Heart right ventricle (tissue), 16 donors: ENCODE measurements at regions not wholly inside any gene's neighbourhood (a gene's known extent, or its start where the extent isn't known, plus 50 kb on each side); places are given as distances from the start of the nearest gene placed in this dataset.

Experiments
- ATAC-seq, 8 donors: fragments of 200-7000 bp; cut with Tn5 transposase; one replicate each; pipeline ENCODE4 v1.9.1; 2020; ENCODE audit warnings: mild to moderate bottlenecking in 8 of 8, moderate library complexity in 8 of 8, moderate number of reproducible peaks in 1 of 8
- DNase-seq, 2 donors: peaks; one replicate each; pipeline ENCODE4 v3.0.0-alpha.2; 2020
- H3K27ac ChIP-seq, 10 donors: fragments of 200-600 bp; sonication (generic) in 2 of 10; one replicate each; pipeline versions ENCODE4 v1.5.0 to v1.8.0; 2020 to 2022; ENCODE audit warnings: mild to moderate bottlenecking in 3 of 10
- H3K27me3 ChIP-seq, 7 donors: fragments of 200-600 bp; one replicate each; pipeline ENCODE4 v1.8.0; 2021 to 2022; ENCODE audit warnings: mild to moderate bottlenecking in 2 of 7
- H3K36me3 ChIP-seq, 9 donors: fragments of 200-600 bp; sonication (generic) in 1 of 9; one replicate each; pipeline versions ENCODE4 v1.5.0 to v1.8.0; 2020 to 2022; ENCODE audit warnings: mild to moderate bottlenecking in 2 of 9
- H3K4me1 ChIP-seq, 9 donors: fragments of 200-600 bp; sonication (generic) in 1 of 9; one replicate each; pipeline versions ENCODE4 v1.5.0 to v1.8.0; 2020 to 2022; ENCODE audit warnings: mild to moderate bottlenecking in 4 of 9
- H3K4me3 ChIP-seq, 10 donors: fragments of 200-600 bp; sonication (generic) in 2 of 10; one replicate each; pipeline versions ENCODE4 v1.5.0 to v1.8.0; 2020 to 2022; ENCODE audit warnings: mild to moderate bottlenecking in 7 of 10, moderate library complexity in 2 of 10
- H3K9me3 ChIP-seq, 11 donors: fragments of 200-600 bp in 10 of 11; sonication (generic) in 2 of 11; one replicate each; pipeline versions ENCODE4 v1.5.0 to v1.8.0; 2013 to 2022; ENCODE audit warnings: mild to moderate bottlenecking in 2 of 11, control low read depth in 1 of 11, moderate library complexity in 1 of 11
- CTCF ChIP-seq, 9 donors: fragments of 200-600 bp; sonication (generic) in 2 of 9; IDR thresholded peaks; one replicate each; pipeline versions ENCODE4 v1.5.0 to v1.8.0; 2021 to 2022; ENCODE audit warnings: antibody characterized with exemption in 9 of 9, mild to moderate bottlenecking in 5 of 9, moderate library complexity in 1 of 9
- WGBS, 2 donors: extraction: QIAGEN DNeasy Blood & Tissue Kit; methylation state at CpG; one replicate each; pipeline ENCODE4 v1.1.7; 2013; ENCODE audit warnings: inconsistent platforms in 1 of 2; 5-methylcytosine and 5-hydroxymethylcytosine counted together
- intact Hi-C, 10 donors: fragments of 100-400 bp; cut with DNase I; formaldehyde crosslinking; loops; one replicate each; pipeline versions ENCODE4 v1.11.1 to v1.14.2; 2022
- donor health status: Arrhythmogenic right ventricular cardiomyopathy.
- donor health status: ischemic (EF 13 %, LVEDD 7.1; RV severe dilation, severe dysfunction).
- donor health status: healthy with polysubstance abuse.
- donor health status: DM: no; HTN: yes; CAD: no.
- donor health status: DM: no; HTN: no; CAD: no.
- donor health status: ischemic (EF 25% LVEDD 6.9; RV normal size, moderate dysfunction).
- donor health status: ischemic (EF 25% LVEDD 5.7; RV mildly dilated, moderate dysfunction).
- donor health status: healthy.
- donor health status: DM: yes; HTN: yes; CAD: no.
- donor health status: Ischemic cardiomyopathy.
- donor health status: ischemic (EF 35%, LVEDD 5.7; RV mildly dilated, moderate dysfunction).
- donor health status: nonischemic (EF 11% LVEDD 7.7; RV severe dilation, severe dysfunction).
- donor health status: DM: yes; HTN: yes; CAD: no.
- donor health status: PGD.
- donor health status: ischemic (EF 29% LVEDD 5.4; RV normal size, mild dysfunction).
- donor health status: nonischemic (EF 23%, LVEDD 6.1; RV moderate dilation, normal function).

GRCh38 chr6:12457094-12457493 lies 166.9 kb downstream of the EDN1 start:
- H3K4me1 ChIP-seq, result no peaks in the 10 kb centered on the region
- no peak for ATAC-seq
- H3K4me3 ChIP-seq, result no peak overlapping the region
- no peaks in the 10 kb centered on the region for H3K36me3 ChIP-seq
- H3K27ac ChIP-seq, result no peak overlapping the region
- H3K9me3 ChIP-seq, result peaks cover 0 to 26% (median 6%) of the 10 kb centered on the region in 11 donors
- intact Hi-C loops, result no loop called here
- 79 to 92% methylated on average over 3 of the region's 3 CpGs for WGBS, 2 donors
- no peak for TF ChIP-seq CTCF (IDR thresholded peaks at IDR 0.05)
- DNase-seq, result no peak
- H3K27me3 ChIP-seq, result no peaks in the 10 kb centered on the region

GRCh38 chr6:12458558-12458957 lies 168.4 kb downstream of the EDN1 start:
- H3K36me3 ChIP-seq, result no peaks in the 10 kb centered on the region
- no peak overlapping the region for H3K4me3 ChIP-seq
- peaks cover 0 to 21% (median 6%) of the 10 kb centered on the region in 11 donors for H3K9me3 ChIP-seq
- no peak for TF ChIP-seq CTCF (IDR thresholded peaks at IDR 0.05)
- intact Hi-C loops, result no loop called here
- DNase-seq (no peak), ATAC-seq (no peak)
- H3K4me1 ChIP-seq, result no peaks in the 10 kb centered on the region
- WGBS, 2 donors, result 59 to 60% methylated on average over 5 of the region's 5 CpGs
- no peaks in the 10 kb centered on the region for H3K27me3 ChIP-seq
- H3K27ac ChIP-seq, result no peak overlapping the region

- 78 to 82% methylated on average over 7 of the region's 7 CpGs for WGBS, 2 donors
- Histone ChIP-seq H3K4me3 (no peak overlapping the region), H3K4me1 (no peaks in the 10 kb centered on the region), H3K9me3 (peaks cover 0 to 6% (median 0%) of the 10 kb centered on the region in 11 donors), H3K27ac (no peak overlapping the region), H3K27me3 (no peaks in the 10 kb centered on the region), H3K36me3 (no peaks in the 10 kb centered on the region)
- no peak for TF ChIP-seq CTCF (IDR thresholded peaks at IDR 0.05)
- ATAC-seq (no peak), DNase-seq (no peak)
- intact Hi-C loops, result no loop called here
Observed at GRCh38 chr6:12459945-12460661, 169.9 kb downstream of the EDN1 start.

GRCh38 chr6:12467706-12468670 lies 177.8 kb downstream of the EDN1 start:
- WGBS, 2 donors, result 37 to 46% methylated on average over 8 of the region's 8 CpGs
- Histone ChIP-seq H3K4me3 (no peak overlapping the region), H3K4me1 (peaks cover 0 to 14% (median 5%) of the 10 kb centered on the region in 9 donors), H3K27ac (peak overlapping the region in 5 of 10 donors; percentile 11 to 42 (median 23)), H3K27me3 (no peaks in the 10 kb centered on the region), H3K36me3 (no peaks in the 10 kb centered on the region), H3K9me3 (peaks cover 0 to 5% (median 0%) of the 10 kb centered on the region in 11 donors)
- no peak for TF ChIP-seq CTCF (IDR thresholded peaks at IDR 0.05)
- intact Hi-C loops, result no loop called here
- ATAC-seq (peak in 6 of 8 donors; percentile 64 to 72 (median 68)), DNase-seq (no peak)
